ENCODE measurements at regions not wholly inside any gene's neighbourhood (a gene's known extent, or its start where the extent isn't known, plus 50 kb on each side); places are given as distances from the start of the nearest gene placed in this dataset.

DNA sequence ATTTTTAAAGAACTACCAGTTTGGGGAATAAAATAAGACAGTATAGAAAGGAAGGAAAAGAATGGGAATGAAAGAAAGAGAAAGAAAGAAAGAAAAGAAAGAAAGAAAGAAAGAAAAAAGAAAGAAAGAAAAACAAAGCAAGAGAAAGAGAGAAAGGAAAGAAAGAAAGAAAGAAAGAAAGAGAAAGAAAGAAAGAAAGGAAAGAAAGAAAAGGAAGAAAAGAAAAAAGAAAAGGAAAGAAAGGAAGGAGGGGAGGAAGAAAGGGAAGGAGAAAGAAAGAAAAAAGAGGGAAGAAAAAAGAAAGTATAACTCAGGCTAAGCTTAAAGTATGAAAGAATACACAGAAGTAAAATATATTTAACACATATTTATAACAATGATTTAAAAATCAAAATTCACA is 51.0 kb upstream of the FGF10 start:
- TF ChIP-seq, protein P1, sequence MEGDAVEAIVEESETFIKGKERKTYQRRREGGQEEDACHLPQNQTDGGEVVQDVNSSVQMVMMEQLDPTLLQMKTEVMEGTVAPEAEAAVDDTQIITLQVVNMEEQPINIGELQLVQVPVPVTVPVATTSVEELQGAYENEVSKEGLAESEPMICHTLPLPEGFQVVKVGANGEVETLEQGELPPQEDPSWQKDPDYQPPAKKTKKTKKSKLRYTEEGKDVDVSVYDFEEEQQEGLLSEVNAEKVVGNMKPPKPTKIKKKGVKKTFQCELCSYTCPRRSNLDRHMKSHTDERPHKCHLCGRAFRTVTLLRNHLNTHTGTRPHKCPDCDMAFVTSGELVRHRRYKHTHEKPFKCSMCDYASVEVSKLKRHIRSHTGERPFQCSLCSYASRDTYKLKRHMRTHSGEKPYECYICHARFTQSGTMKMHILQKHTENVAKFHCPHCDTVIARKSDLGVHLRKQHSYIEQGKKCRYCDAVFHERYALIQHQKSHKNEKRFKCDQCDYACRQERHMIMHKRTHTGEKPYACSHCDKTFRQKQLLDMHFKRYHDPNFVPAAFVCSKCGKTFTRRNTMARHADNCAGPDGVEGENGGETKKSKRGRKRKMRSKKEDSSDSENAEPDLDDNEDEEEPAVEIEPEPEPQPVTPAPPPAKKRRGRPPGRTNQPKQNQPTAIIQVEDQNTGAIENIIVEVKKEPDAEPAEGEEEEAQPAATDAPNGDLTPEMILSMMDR (IDR thresholded peaks at IDR 0.05): no peak
- TF ChIP-seq, protein P2, sequence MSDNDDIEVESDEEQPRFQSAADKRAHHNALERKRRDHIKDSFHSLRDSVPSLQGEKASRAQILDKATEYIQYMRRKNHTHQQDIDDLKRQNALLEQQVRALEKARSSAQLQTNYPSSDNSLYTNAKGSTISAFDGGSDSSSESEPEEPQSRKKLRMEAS (CRISPR knock-in tag; IDR thresholded peaks at IDR 0.05): no peak
- TF ChIP-seq ZNF138 (CRISPR knock-in tag; conservative IDR thresholded peaks at IDR 0.05) (no peak), JUN (CRISPR knock-in tag; IDR thresholded peaks at IDR 0.05) (no peak), TCF7 (CRISPR knock-in tag; IDR thresholded peaks at IDR 0.05; ENCODE audit: low read depth) (no peak), TP53 (CRISPR knock-in tag; IDR thresholded peaks at IDR 0.05) (no peak), NFYB (CRISPR knock-in tag; conservative IDR thresholded peaks at IDR 0.05; ENCODE audit: low read depth) (no peak), ZNF121 (CRISPR knock-in tag; IDR thresholded peaks at IDR 0.05) (no peak)
- TF ChIP-seq, protein P3, sequence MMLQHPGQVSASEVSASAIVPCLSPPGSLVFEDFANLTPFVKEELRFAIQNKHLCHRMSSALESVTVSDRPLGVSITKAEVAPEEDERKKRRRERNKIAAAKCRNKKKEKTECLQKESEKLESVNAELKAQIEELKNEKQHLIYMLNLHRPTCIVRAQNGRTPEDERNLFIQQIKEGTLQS (CRISPR knock-in tag; conservative IDR thresholded peaks at IDR 0.05): no peak
- TF ChIP-seq, protein P4, sequence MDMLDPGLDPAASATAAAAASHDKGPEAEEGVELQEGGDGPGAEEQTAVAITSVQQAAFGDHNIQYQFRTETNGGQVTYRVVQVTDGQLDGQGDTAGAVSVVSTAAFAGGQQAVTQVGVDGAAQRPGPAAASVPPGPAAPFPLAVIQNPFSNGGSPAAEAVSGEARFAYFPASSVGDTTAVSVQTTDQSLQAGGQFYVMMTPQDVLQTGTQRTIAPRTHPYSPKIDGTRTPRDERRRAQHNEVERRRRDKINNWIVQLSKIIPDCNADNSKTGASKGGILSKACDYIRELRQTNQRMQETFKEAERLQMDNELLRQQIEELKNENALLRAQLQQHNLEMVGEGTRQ (CRISPR knock-in tag; IDR thresholded peaks at IDR 0.05): no peak
- TF ChIP-seq, protein P5, sequence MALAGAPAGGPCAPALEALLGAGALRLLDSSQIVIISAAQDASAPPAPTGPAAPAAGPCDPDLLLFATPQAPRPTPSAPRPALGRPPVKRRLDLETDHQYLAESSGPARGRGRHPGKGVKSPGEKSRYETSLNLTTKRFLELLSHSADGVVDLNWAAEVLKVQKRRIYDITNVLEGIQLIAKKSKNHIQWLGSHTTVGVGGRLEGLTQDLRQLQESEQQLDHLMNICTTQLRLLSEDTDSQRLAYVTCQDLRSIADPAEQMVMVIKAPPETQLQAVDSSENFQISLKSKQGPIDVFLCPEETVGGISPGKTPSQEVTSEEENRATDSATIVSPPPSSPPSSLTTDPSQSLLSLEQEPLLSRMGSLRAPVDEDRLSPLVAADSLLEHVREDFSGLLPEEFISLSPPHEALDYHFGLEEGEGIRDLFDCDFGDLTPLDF (CRISPR knock-in tag; IDR thresholded peaks at IDR 0.05): no peak
